A549 (cell line): ENCODE measurements at regions not wholly inside any gene's neighbourhood (a gene's known extent, or its start where the extent isn't known, plus 50 kb on each side); places are given as distances from the start of the nearest gene placed in this dataset.

Experiments used
- ATAC-seq, 2 experiments: fragments of 200-7000 bp in 1 of 2; fragments of >200 bp in 1 of 2; cut with Nextera tagmentation in 1 of 2; cut with Tn5 transposase in 1 of 2; 3 replicates each; pipeline versions ENCODE4 v1.8.0 to v1.9.1; 2018 to 2020; ENCODE audit warnings: mild to moderate bottlenecking in 1 of 2, moderate library complexity in 1 of 2
- CTCF ChIA-PET: fragments of 300-600 bp; sonication (Branson Sonifier 250); formaldehyde crosslinking; extraction: SDS; loops from one replicate; lab custom pipeline; 2021; ENCODE audit warnings: antibody characterized with exemption, inconsistent platforms; lab: Yijun Ruan, JAX
- POLR2A ChIA-PET: fragments of 350-600 bp; formaldehyde crosslinking; extraction: SDS; loops from one replicate; lab custom pipeline; 2021; ENCODE audit warnings: antibody characterized with exemption, inconsistent platforms; lab: Yijun Ruan, JAX
- DNase-seq, 2 experiments: peaks; one replicate each; pipeline versions ENCODE4 v3.0.0 to v3.0.0-alpha.2; 2011 to 2016; ENCODE audit warnings: low read depth in 1 of 2, low spot score in 1 of 2
- FAIRE-seq: peaks from 2 replicates; lab custom pipeline; 2011; peaks lifted over from hg19 to GRCh38; lab: Jason Lieb, UNC
- H3K27ac ChIP-seq, 2 experiments: fragments of >200 bp; sonication (Bioruptor Twin); formaldehyde crosslinking; 3 replicates each; pipeline ENCODE4 v1.5.1; 2016 to 2017
- H3K4me1 ChIP-seq: fragments of >200 bp; sonication (Bioruptor Twin); formaldehyde crosslinking; 3 replicates; pipeline ENCODE4 v1.6.1; 2016
- H3K4me2 ChIP-seq: fragments of >200 bp; sonication (Bioruptor Twin); formaldehyde crosslinking; 3 replicates; pipeline ENCODE4 v1.6.1; 2016
- H3K4me3 ChIP-seq: fragments of >200 bp; sonication (Bioruptor Twin); formaldehyde crosslinking; 3 replicates; pipeline ENCODE4 v1.5.1; 2016
- H3K9me3 ChIP-seq: fragments of >200 bp; sonication (Bioruptor Twin); formaldehyde crosslinking; 3 replicates; pipeline ENCODE4 v1.6.1; 2016
- BHLHE40 ChIP-seq: IDR thresholded peaks from 2 replicates; pipeline ENCODE4 v1.6.1; 2012; ENCODE audit warnings: low read depth, low read length, inconsistent platforms
- CEBPB ChIP-seq, 2 experiments: fragments of >200 bp in 1 of 2; sonication (Bioruptor Twin) in 1 of 2; formaldehyde crosslinking in 1 of 2; IDR thresholded peaks; 2 replicates each; pipeline ENCODE4 v1.6.1; 2012 to 2016
- CHD2 ChIP-seq: fragments of 150-350 bp; IDR thresholded peaks from 2 replicates; pipeline ENCODE4 v1.6.1; 2014; ENCODE audit warnings: low read length; ENCODE audit not compliant: partially characterized antibody
- EHF ChIP-seq: fragments of 250-450 bp; sonication (Bioruptor Pico); IDR thresholded peaks from 2 replicates; pipeline ENCODE4 v1.5.0; 2020; ENCODE audit warnings: mild to moderate bottlenecking
- EHMT2 ChIP-seq: fragments of 200-600 bp; sonication (generic); IDR thresholded peaks from 2 replicates; pipeline ENCODE4 v1.6.1; 2016; ENCODE audit warnings: antibody characterized with exemption, low read depth, mild to moderate bottlenecking, moderate library complexity
- ESRRA ChIP-seq: fragments of 150-350 bp; IDR thresholded peaks from 2 replicates; pipeline ENCODE4 v1.6.1; 2014; ENCODE audit warnings: mild to moderate bottlenecking, low read length, borderline replicate concordance
- FOSB ChIP-seq: fragments of 250-450 bp; sonication (Bioruptor Pico); IDR thresholded peaks from 2 replicates; pipeline ENCODE4 v1.5.0; 2020; ENCODE audit warnings: mild to moderate bottlenecking, moderate library complexity
- FOSL2 ChIP-seq, 2 experiments: fragments of 450-650 bp in 1 of 2; fragments of >200 bp in 1 of 2; sonication (Bioruptor Twin) in 1 of 2; formaldehyde crosslinking; IDR thresholded peaks; 2 replicates each; pipeline versions ENCODE4 v1.5.0 to v1.6.1; 2016 to 2020; ENCODE audit warnings: mild to moderate bottlenecking in 1 of 2, moderate library complexity in 1 of 2
- FOXS1 ChIP-seq: fragments of 250-450 bp; sonication (Bioruptor Pico); IDR thresholded peaks from 2 replicates; pipeline ENCODE4 v1.5.0; 2020; ENCODE audit warnings: mild to moderate bottlenecking, moderate library complexity
- HDAC2 ChIP-seq: fragments of 200-600 bp; sonication (generic); IDR thresholded peaks from 2 replicates; pipeline ENCODE4 v1.6.1; 2016
- HEYL ChIP-seq: fragments of 250-450 bp; sonication (Bioruptor Pico); IDR thresholded peaks from 2 replicates; pipeline ENCODE4 v1.8.0; 2021; ENCODE audit warnings: mild to moderate bottlenecking, moderate library complexity
- HOXB13 ChIP-seq: fragments of 250-450 bp; sonication (Bioruptor Pico); IDR thresholded peaks from 2 replicates; pipeline ENCODE4 v1.5.0; 2020; ENCODE audit warnings: low read depth, mild to moderate bottlenecking, moderate library complexity
- KDM1A ChIP-seq: fragments of 200-600 bp; sonication (generic); IDR thresholded peaks from 2 replicates; pipeline ENCODE4 v1.6.1; 2016; ENCODE audit warnings: low read depth, mild to moderate bottlenecking
- MAFK ChIP-seq: fragments of 450-650 bp; IDR thresholded peaks from 2 replicates; pipeline ENCODE4 v1.6.1; 2014; ENCODE audit not compliant: partially characterized antibody
- MAZ ChIP-seq: fragments of 150-350 bp; IDR thresholded peaks from 2 replicates; pipeline ENCODE4 v1.6.1; 2014; ENCODE audit warnings: antibody characterized with exemption, low read depth, low read length, borderline replicate concordance
- POLR2A ChIP-seq: IDR thresholded peaks from 2 replicates; pipeline ENCODE4 v1.6.1; 2012; ENCODE audit warnings: mild to moderate bottlenecking, low read length
- POLR2AphosphoS2 ChIP-seq: conservative IDR thresholded peaks from 2 replicates; pipeline ENCODE4 v1.6.1; 2012; ENCODE audit warnings: low read length, improper control_type of control experiment, inconsistent platforms
- RAD21 ChIP-seq, 2 experiments: fragments of >200 bp in 1 of 2; sonication (Bioruptor Twin) in 1 of 2; formaldehyde crosslinking in 1 of 2; IDR thresholded peaks in 1 of 2; conservative IDR thresholded peaks in 1 of 2; 2 replicates in 1 of 2; 3 replicates in 1 of 2; pipeline ENCODE4 v1.6.1; 2012 to 2018; ENCODE audit warnings: inconsistent platforms in 1 of 2
- SREBF2 ChIP-seq: fragments of 450-650 bp; IDR thresholded peaks from 2 replicates; pipeline ENCODE4 v1.6.1; 2014; ENCODE audit warnings: mild to moderate bottlenecking, moderate library complexity
- ZC3H11A ChIP-seq: fragments of 450-650 bp; IDR thresholded peaks from 2 replicates; pipeline ENCODE4 v1.6.1; 2014; ENCODE audit warnings: antibody characterized with exemption, mild to moderate bottlenecking
- ZNF302 ChIP-seq: fragments of 250-450 bp; sonication (Bioruptor Pico); IDR thresholded peaks from 2 replicates; pipeline ENCODE4 v1.9.0; 2021; ENCODE audit warnings: inconsistent platforms, mild to moderate bottlenecking, moderate library complexity
- ZSCAN20 ChIP-seq: fragments of 250-450 bp; sonication (Bioruptor Pico); IDR thresholded peaks from 2 replicates; pipeline ENCODE4 v1.8.0; 2022; ENCODE audit warnings: mild to moderate bottlenecking, moderate library complexity
- WGBS: methylation state at CpG from one replicate; pipeline ENCODE4 v1.1.6; 2017; ENCODE audit errors: missing lambda C conversion rate; 5-methylcytosine and 5-hydroxymethylcytosine counted together
- TF ChIP-seq, protein P1 (sequence below): fragments of >200 bp; sonication (Bioruptor Twin); formaldehyde crosslinking; IDR thresholded peaks from 3 replicates; pipeline ENCODE4 v1.5.1; 2016
- TF ChIP-seq, protein P2 (sequence below): fragments of 250-450 bp; sonication (Bioruptor Pico); IDR thresholded peaks from 2 replicates; pipeline ENCODE4 v1.5.0; 2020; ENCODE audit warnings: low read depth, mild to moderate bottlenecking, moderate library complexity
- TF ChIP-seq, protein P3 (sequence below): fragments of 200-600 bp; sonication (generic); IDR thresholded peaks from 2 replicates; pipeline ENCODE4 v1.6.1; 2016; ENCODE audit warnings: antibody characterized with exemption, mild to moderate bottlenecking, moderate library complexity
- TF ChIP-seq, protein P4 (sequence below): IDR thresholded peaks from 2 replicates; pipeline ENCODE4 v1.6.1; 2012

DNA sequence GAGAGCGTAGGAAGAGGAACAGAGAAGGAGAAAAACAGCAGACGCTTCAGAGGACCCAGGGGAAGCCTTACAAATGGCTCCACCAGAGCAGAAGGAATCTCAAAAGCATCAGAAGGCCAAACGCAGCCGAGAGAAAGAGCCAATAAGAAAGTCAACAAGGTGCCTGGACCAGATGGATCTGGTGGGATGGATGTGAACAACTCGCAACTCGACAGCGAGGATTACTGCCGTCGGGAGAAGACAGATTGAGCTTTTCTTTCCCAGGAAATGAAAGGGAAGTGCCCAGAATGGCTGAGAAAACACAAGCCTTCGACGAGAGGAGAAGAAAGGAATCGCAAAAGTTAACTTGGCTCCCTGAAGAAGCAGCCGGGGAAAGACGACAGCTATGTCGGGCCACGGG is 132.8 kb upstream of the MGMT start:
- TF ChIP-seq FOSB (CRISPR knock-in tag): no peak
- TF ChIP-seq, protein P1, sequence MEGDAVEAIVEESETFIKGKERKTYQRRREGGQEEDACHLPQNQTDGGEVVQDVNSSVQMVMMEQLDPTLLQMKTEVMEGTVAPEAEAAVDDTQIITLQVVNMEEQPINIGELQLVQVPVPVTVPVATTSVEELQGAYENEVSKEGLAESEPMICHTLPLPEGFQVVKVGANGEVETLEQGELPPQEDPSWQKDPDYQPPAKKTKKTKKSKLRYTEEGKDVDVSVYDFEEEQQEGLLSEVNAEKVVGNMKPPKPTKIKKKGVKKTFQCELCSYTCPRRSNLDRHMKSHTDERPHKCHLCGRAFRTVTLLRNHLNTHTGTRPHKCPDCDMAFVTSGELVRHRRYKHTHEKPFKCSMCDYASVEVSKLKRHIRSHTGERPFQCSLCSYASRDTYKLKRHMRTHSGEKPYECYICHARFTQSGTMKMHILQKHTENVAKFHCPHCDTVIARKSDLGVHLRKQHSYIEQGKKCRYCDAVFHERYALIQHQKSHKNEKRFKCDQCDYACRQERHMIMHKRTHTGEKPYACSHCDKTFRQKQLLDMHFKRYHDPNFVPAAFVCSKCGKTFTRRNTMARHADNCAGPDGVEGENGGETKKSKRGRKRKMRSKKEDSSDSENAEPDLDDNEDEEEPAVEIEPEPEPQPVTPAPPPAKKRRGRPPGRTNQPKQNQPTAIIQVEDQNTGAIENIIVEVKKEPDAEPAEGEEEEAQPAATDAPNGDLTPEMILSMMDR: no peak
- no peak for TF ChIP-seq FOXS1 (CRISPR knock-in tag)
- no peak for TF ChIP-seq CEBPB (IDR thresholded peaks at IDR 0.05)
- no peak for TF ChIP-seq FOSL2 (IDR thresholded peaks at IDR 0.05)
- TF ChIP-seq FOSL2 (CRISPR knock-in tag; IDR thresholded peaks at IDR 0.05): no peak
- no peak for TF ChIP-seq CHD2
- TF ChIP-seq ZC3H11A: no peak
- no peak for TF ChIP-seq EHMT2
- TF ChIP-seq, protein P2, sequence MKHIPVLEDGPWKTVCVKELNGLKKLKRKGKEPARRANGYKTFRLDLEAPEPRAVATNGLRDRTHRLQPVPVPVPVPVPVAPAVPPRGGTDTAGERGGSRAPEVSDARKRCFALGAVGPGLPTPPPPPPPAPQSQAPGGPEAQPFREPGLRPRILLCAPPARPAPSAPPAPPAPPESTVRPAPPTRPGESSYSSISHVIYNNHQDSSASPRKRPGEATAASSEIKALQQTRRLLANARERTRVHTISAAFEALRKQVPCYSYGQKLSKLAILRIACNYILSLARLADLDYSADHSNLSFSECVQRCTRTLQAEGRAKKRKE: no peak
- no peak for TF ChIP-seq SREBF2
- TF ChIP-seq MAZ: no peak
- TF ChIP-seq ZSCAN20 (CRISPR knock-in tag): no peak
- TF ChIP-seq BHLHE40: no peak
- TF ChIP-seq KDM1A: no peak
- TF ChIP-seq RAD21 (conservative IDR thresholded peaks at IDR 0.05 in 1 of 2, IDR thresholded peaks at IDR 0.05 in 1 of 2): no peak
- TF ChIP-seq POLR2A: no peak
- no peak for TF ChIP-seq HOXB13
- 34% methylated on average over 16 of the region's 16 CpGs for WGBS
- Histone ChIP-seq H3K4me2 (no peak overlapping the region), H3K4me1 (no peaks in the 10 kb centered on the region), H3K4me3 (no peak overlapping the region), H3K27ac (no peak overlapping the region), H3K9me3 (no peaks in the 10 kb centered on the region)
- CTCF ChIA-PET: no interaction called here
- FAIRE-seq (no peak), DNase-seq (no peak), ATAC-seq (no peak)
- POLR2A ChIA-PET: no interaction called here

DNA sequence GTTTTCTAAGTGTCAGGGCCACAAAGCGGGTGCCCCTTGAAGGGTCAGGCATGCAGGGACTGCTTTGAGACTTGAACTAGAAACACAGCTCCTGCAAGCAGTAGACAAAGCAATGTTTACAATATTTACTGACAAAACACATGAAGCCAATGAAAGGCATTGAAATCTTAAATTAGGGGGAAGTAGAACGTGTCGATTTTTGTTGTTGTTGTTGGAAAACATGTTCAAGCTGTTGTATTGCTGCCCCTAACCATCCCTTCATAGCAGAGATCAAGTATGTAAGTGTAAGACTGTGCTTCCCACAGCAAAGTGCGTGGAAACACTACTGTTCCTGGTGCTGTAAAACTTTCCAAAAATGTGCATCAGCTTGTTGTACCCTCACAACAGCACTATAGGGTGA is 131.6 kb upstream of the MGMT start:
- FAIRE-seq (no peak), ATAC-seq (no peak), DNase-seq (no peak)
- TF ChIP-seq ZSCAN20 (CRISPR knock-in tag): no peak
- TF ChIP-seq, protein P2: no peak
- TF ChIP-seq HEYL (CRISPR knock-in tag): no peak
- no peak for TF ChIP-seq FOSL2 (IDR thresholded peaks at IDR 0.05)
- no peak for TF ChIP-seq FOSL2 (CRISPR knock-in tag; IDR thresholded peaks at IDR 0.05)
- no peak for TF ChIP-seq ESRRA
- no peak for TF ChIP-seq ZNF302
- TF ChIP-seq MAFK: no peak
- TF ChIP-seq FOSB (CRISPR knock-in tag): no peak
- TF ChIP-seq POLR2AphosphoS2: no peak
- TF ChIP-seq KDM1A: no peak
- TF ChIP-seq HDAC2: no peak
- no peak for TF ChIP-seq BHLHE40
- TF ChIP-seq, protein P3, sequence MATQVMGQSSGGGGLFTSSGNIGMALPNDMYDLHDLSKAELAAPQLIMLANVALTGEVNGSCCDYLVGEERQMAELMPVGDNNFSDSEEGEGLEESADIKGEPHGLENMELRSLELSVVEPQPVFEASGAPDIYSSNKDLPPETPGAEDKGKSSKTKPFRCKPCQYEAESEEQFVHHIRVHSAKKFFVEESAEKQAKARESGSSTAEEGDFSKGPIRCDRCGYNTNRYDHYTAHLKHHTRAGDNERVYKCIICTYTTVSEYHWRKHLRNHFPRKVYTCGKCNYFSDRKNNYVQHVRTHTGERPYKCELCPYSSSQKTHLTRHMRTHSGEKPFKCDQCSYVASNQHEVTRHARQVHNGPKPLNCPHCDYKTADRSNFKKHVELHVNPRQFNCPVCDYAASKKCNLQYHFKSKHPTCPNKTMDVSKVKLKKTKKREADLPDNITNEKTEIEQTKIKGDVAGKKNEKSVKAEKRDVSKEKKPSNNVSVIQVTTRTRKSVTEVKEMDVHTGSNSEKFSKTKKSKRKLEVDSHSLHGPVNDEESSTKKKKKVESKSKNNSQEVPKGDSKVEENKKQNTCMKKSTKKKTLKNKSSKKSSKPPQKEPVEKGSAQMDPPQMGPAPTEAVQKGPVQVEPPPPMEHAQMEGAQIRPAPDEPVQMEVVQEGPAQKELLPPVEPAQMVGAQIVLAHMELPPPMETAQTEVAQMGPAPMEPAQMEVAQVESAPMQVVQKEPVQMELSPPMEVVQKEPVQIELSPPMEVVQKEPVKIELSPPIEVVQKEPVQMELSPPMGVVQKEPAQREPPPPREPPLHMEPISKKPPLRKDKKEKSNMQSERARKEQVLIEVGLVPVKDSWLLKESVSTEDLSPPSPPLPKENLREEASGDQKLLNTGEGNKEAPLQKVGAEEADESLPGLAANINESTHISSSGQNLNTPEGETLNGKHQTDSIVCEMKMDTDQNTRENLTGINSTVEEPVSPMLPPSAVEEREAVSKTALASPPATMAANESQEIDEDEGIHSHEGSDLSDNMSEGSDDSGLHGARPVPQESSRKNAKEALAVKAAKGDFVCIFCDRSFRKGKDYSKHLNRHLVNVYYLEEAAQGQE: no peak
- TF ChIP-seq RAD21 (conservative IDR thresholded peaks at IDR 0.05 in 1 of 2, IDR thresholded peaks at IDR 0.05 in 1 of 2): no peak
- TF ChIP-seq, protein P4, sequence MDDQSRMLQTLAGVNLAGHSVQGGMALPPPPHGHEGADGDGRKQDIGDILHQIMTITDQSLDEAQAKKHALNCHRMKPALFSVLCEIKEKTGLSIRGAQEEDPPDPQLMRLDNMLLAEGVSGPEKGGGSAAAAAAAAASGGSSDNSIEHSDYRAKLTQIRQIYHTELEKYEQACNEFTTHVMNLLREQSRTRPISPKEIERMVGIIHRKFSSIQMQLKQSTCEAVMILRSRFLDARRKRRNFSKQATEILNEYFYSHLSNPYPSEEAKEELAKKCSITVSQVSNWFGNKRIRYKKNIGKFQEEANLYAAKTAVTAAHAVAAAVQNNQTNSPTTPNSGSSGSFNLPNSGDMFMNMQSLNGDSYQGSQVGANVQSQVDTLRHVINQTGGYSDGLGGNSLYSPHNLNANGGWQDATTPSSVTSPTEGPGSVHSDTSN: no peak
- no peak for TF ChIP-seq ZC3H11A
- no peak for TF ChIP-seq EHF (CRISPR knock-in tag)
- H3K4me3 ChIP-seq: no peak overlapping the region
- no peak overlapping the region for H3K4me2 ChIP-seq
- no peak overlapping the region for H3K27ac ChIP-seq
- WGBS: 1% methylated on average over 4 of the region's 4 CpGs
- ChIA-PET POLR2A (no interaction called here), CTCF (no interaction called here)
- H3K4me1 ChIP-seq: no peaks in the 10 kb centered on the region
- H3K9me3 ChIP-seq: no peaks in the 10 kb centered on the region
